ENCODE measurements at regions not wholly inside any gene's neighbourhood (a gene's known extent, or its start where the extent isn't known, plus 50 kb on each side); places are given as distances from the start of the nearest gene placed in this dataset.

DNA sequence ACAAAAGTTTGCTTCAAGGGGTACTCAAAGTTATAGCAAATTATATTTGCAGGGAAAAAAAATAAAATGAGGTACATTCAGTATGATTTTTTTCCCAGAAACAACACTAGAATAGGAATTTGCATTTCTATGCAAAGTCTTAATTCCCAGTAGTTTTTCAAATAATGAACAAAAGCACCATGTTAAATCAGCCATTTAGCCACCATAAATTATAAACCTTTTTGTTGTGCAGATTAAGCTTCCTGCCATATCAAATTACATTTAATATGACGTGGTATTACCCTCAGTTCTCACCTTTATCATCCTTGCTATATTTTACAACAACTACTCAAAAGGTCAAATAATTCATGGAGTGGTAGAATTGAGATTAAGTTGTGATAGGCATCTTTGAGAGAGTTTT lies 136.6 kb upstream of the FRY start:
- no peak overlapping the region for H3K9ac ChIP-seq (ENCODE audit: low read depth in 2 of 2, low read length in 2 of 2)
- no peaks in the 10 kb centered on the region for H3K36me3 ChIP-seq
- no peak overlapping the region for H3K4me3 ChIP-seq
- no peaks in the 10 kb centered on the region for H3K9me3 ChIP-seq
- no peaks in the 10 kb centered on the region for H3K27me3 ChIP-seq
- intact Hi-C loops (cut with DNase I): no loop called here
- no peaks in the 10 kb centered on the region for H3K4me1 ChIP-seq
- DNase-seq: no peak
- no peak overlapping the region for H3K27ac ChIP-seq
- TF ChIP-seq, protein P1, sequence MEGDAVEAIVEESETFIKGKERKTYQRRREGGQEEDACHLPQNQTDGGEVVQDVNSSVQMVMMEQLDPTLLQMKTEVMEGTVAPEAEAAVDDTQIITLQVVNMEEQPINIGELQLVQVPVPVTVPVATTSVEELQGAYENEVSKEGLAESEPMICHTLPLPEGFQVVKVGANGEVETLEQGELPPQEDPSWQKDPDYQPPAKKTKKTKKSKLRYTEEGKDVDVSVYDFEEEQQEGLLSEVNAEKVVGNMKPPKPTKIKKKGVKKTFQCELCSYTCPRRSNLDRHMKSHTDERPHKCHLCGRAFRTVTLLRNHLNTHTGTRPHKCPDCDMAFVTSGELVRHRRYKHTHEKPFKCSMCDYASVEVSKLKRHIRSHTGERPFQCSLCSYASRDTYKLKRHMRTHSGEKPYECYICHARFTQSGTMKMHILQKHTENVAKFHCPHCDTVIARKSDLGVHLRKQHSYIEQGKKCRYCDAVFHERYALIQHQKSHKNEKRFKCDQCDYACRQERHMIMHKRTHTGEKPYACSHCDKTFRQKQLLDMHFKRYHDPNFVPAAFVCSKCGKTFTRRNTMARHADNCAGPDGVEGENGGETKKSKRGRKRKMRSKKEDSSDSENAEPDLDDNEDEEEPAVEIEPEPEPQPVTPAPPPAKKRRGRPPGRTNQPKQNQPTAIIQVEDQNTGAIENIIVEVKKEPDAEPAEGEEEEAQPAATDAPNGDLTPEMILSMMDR (IDR thresholded peaks at IDR 0.05): no peak

DNA sequence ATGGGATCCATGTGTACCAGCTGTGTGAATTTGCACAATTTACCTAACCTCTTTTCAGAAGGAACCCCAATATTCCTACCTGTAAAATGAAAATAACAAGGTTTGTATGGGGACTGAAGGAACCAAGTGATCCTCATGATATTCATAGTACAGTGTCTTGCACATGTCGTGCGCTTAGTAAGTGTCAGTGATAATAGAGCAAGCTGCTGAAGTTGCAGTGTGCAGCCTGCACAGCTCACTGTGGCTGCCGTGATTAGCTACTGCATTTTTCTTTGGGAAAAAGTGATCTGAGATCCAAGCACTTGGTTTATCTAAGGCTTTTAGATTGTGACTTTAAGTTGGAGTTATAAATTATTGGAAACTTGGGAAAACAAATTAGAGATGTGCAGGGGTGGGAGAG lies 135.9 kb upstream of the FRY start:
- no peak overlapping the region for H3K27ac ChIP-seq
- DNase-seq: no peak
- H3K36me3 ChIP-seq: no peaks in the 10 kb centered on the region
- no peaks in the 10 kb centered on the region for H3K9me3 ChIP-seq
- no peak overlapping the region for H3K9ac ChIP-seq (ENCODE audit: low read depth in 2 of 2, low read length in 2 of 2)
- no peak overlapping the region for H3K4me3 ChIP-seq
- TF ChIP-seq, protein P1 (IDR thresholded peaks at IDR 0.05): no peak
- H3K4me1 ChIP-seq: no peaks in the 10 kb centered on the region
- H3K27me3 ChIP-seq: no peaks in the 10 kb centered on the region
- intact Hi-C loops (cut with DNase I): no loop called here

DNA sequence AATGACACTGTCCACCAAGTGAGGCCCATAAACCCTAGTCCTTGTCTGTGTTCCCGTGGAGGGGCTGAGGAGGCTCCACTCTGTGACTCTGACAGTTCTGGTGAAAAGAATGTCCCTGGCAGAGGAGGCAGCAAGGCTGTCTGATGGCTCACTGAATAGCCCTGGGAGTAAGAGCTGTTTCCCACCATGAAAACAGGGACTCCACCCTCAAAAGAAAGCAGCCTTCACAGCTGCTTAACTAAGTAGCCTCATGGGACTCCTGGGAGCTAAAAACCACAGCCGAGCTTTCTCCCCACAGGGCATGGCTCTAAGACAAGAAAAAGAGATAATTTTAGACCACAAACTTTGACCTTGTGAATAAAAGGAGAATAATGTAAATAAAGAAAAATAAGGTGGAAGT lies 135.1 kb upstream of the FRY start:
- Histone ChIP-seq H3K4me1 (no peaks in the 10 kb centered on the region), H3K9me3 (no peaks in the 10 kb centered on the region), H3K27me3 (no peaks in the 10 kb centered on the region), H3K27ac (no peak overlapping the region), H3K9ac (ENCODE audit: low read depth in 2 of 2, low read length in 2 of 2) (no peak overlapping the region), H3K36me3 (no peaks in the 10 kb centered on the region), H3K4me3 (no peak overlapping the region)
- no peak for DNase-seq
- intact Hi-C loops (cut with DNase I): no loop called here
- TF ChIP-seq, protein P1 (IDR thresholded peaks at IDR 0.05): no peak

DNA sequence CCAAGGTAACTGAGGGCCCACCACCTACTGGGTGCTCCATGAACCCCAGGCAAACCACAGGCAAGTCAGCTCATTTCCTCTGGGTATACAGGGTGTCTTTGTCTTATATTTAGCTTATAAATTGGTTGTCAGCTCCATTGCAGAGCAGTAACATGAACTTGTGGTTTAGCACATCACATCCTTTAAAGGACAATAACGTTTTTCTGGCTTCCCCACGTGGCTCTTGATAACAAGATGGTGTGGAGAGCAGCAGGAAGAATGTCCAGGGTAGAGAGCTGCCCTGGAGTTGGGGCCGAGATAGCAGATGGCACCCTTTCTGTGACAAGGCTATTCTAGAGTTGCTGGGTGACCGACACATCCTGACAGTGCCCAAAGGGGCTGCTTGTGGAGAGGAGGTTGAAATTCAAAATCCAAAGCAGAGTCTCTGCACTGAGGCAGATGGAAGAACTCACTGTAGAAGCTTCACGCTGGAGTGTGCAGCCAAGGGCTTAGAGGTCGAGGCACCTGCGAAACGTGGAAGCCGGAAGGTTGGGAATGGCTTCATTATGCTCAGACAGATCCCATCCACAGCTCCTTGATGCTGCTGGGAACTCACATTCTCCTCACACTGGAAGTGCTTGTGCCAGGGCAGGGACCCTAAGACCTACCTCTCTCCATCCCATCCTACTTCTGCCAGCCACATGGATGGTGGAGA lies 133.0 kb upstream of the FRY start:
- no peak overlapping the region for H3K4me3 ChIP-seq
- no peak overlapping the region for H3K27ac ChIP-seq
- H3K27me3 ChIP-seq: no peaks in the 10 kb centered on the region
- no peaks in the 10 kb centered on the region for H3K36me3 ChIP-seq
- no peaks in the 10 kb centered on the region for H3K9me3 ChIP-seq
- no peak for DNase-seq
- no peak overlapping the region for H3K9ac ChIP-seq (ENCODE audit: low read depth in 2 of 2, low read length in 2 of 2)
- intact Hi-C loops (cut with DNase I): no loop called here
- no peaks in the 10 kb centered on the region for H3K4me1 ChIP-seq
- TF ChIP-seq, protein P1 (IDR thresholded peaks at IDR 0.05): no peak

DNA sequence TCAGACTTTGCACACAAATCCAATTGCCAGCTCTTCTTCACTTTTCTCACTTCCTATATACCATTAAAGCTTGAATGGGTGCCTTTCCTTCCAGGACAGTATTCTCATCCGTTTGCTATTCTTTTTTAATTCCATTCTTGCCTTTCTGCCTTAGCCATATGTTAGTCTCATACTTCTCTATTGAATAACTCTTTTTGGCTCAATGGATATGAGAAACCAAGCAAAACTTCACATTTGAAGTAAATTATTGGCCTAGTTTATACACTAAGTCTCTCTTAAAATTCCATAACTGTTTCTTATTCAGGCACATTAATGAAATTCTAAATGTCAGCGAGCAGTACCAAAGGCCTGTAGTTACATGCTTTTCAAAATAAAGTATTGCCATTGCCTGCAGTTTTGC lies 129.6 kb upstream of the FRY start:
- Histone ChIP-seq H3K4me3 (no peak overlapping the region), H3K27me3 (no peaks in the 10 kb centered on the region), H3K4me1 (no peaks in the 10 kb centered on the region), H3K36me3 (no peaks in the 10 kb centered on the region), H3K9ac (ENCODE audit: low read depth in 2 of 2, low read length in 2 of 2) (no peak overlapping the region), H3K9me3 (no peaks in the 10 kb centered on the region), H3K27ac (no peak overlapping the region)
- no peak for DNase-seq
- intact Hi-C loops (cut with DNase I): no loop called here
- TF ChIP-seq, protein P1 (IDR thresholded peaks at IDR 0.05): no peak
